HG02763 (cell line): ENCODE measurements at regions not wholly inside any gene's neighbourhood (a gene's known extent, or its start where the extent isn't known, plus 50 kb on each side); places are given as distances from the start of the nearest gene placed in this dataset.

Experiments used
- ATAC-seq: cut with Tn5 transposase; IDR thresholded peaks from one replicate; pipeline ENCODE4 v1.9.1; 2021; ENCODE audit warnings: mild to moderate bottlenecking, moderate library complexity; ENCODE audit not compliant: unreplicated experiment

DNA sequence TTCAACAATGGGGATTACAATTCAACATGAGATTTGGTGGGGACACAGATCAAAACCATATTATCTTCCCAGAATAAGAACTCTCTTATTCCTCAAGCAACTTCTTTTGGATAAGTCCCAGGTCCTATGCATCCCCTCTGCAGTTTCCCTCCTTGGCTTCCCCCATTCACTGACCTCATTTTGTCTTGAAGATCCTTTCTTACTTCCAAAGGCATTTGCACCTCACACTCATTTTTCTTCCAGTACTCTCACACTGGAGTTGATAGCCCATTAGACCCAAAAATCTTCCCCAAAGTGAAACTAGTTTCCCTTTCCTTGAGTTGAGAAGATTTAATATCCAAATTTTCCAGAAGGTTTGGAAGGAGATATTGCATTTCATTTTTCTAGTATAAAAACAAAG lies 178.0 kb upstream of the DAPK1 start:
- ATAC-seq, result no peak

DNA sequence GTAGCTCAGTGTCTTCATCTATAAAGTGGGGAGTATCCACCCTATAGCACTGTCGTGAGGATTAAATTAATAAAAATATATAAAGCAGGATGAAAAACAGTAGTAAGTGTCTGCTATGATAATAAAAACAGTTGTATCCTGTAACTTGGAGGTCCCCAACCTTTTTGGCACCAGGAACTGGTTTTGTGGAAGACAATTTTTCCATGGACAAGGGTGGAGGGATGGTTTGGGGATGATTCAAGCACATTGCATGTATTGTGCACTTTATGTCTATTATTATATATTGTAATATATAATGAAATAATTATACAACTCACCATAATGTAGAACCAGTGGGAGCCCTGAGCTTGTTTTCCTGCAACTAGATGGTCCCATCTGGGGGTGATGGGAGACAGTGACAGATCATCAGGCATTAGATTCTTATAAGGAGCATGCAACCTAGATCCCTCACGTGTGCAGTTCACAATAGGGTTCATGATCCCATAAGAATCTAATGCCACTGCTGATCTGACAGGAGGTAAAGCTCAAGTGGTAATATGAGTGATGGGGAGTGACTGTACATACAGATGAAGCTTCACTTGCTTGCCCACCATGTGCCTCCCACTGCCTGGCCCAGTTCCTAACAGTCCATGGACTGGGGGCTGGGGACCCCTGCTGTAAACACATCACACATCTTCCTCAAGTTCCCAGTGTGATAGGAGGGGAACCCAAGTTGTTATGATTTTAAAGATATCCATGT lies 177.4 kb upstream of the DAPK1 start:
- no peak for ATAC-seq

DNA sequence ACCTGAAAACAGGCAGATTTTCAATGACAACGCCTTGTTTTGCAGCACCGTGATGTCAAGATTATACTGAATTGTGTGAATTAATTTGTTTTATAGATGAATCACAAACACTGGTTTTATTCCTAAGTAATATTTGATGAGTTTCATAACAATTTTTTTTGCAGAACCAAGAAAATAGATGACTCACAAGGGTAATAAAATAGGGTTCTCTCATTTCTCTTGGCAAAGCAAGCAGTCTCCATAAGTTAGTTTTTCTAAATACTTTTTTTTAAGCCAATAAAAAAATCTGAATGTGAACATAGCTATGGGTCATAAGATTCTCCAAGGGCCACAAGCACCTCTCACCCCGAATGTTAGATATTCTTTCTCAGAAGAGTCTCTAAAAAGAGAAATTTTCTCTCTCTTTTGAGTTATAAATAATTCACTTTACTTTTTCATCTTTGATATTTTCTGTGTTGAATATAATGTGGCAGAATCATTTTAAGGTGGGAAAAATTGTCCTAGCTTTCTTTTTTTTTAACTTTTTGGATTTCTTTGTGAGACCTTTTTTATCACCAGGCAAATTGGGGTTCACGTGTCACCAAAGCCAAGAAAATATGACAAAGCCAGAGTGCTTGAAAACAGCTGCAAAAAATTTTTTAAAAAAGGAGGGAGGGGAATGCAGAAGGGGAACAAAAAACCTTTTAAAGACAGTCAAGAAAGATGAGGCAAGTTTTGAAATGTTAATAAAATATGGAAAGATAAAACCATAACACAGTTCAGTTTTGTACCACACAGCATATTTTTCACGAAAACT lies 174.6 kb upstream of the DAPK1 start:
- no peak for ATAC-seq

DNA sequence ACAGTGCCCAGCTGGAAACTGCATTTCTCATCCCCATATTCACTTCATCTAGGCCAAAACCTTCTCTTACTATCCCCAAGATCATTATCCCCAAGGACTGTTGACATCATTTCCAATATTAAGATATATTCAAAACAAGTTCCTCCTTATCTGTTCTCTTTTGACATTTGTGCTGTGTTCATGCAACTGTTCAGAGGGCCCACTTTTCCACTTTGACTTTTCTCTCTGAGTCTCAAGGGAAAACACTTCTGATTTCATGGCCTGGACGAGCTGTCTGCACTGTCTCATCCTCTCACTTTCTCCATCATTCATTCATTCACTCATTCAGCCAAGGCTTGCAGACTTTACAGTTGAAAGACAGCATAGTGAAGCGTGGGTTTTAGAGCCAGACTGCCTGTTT lies 173.7 kb upstream of the DAPK1 start:
- ATAC-seq, result no peak

DNA sequence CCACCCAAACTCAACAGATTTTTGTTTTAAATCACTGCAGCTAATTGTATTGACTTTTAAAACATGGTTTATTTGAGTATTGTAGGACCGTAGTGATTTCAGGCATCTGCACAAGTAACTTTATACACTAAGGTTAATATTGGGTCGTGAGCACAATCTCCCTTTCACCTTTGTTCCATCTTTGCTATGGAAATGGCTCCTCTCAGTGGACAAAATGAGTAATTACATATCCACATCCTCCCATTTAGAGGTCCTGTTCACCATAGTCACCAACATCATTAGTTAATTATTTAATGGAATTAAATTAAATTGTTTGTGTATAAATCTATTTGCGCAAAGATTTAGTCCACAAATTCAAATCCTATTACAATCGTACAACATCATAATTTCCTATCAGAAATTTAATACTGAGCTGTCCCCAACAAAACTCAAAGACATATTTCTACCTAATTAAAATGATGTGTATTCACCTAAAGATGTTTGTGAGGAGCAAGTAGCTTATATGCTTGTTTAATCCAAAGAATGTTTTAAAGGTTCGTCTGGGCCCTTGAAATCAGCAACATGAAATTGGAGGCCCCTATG lies 173.0 kb upstream of the DAPK1 start:
- ATAC-seq, result no peak

DNA sequence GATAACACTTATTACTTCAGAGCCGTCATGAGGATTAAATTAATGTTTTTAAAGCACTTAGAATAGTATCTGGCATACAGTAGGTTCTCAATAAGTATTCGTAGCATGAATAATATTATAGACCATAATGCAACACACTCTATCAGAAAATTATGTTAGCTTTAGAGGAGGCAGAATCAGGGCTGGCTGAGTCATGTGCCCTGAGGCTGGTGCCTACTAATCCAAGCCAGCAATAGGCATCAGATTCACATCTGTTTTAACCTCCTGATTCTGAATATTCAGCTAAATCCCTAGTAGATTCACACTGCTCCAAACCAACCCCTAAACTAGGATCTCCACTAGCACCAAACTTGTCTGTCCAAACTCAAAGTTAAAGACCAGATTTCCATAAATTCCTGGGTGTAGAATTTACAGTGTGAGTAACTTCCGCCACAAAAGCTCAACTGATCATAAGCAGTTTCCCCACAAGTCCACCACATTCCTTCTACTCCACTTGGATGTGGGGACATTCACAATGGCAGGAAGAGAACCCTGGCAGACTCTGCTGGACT lies 170.0 kb upstream of the DAPK1 start:
- ATAC-seq, result no peak

DNA sequence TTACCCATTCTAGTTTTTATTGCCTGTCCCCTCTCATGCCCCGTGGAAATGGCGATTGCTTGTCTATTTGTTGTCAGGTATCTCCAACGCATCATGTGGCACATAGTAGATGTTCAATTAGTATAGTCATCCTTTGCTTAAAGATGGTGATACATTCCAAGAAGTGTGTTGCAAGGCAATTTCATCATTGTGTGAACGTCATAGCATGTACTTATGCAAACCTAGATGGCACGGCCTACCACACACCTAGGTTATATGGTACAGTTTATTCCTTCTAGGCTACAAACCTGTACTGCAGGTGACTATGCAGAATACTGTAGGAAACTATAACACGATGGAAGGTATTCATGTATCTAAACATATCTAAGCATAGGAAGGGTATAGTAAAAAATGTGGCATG lies 163.9 kb upstream of the DAPK1 start:
- ATAC-seq, result no peak

DNA sequence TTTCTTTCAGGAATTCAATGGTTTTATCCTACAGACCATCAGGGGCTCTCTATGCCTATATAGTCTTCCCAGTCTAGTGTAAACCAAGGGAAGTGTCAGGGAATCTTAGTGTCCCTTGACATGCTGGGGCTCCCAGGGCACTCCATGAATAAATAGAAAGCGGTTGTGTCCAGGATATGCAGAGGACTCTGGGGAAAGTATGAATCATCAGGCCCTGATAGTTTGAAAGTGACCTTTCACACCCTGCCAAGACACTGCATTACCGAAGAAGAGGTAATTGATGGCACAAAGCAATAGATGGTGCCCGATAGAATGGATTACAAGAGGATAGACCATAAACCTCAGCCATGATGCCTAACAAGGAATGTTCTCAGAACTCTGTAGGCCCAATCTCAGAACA lies 163.3 kb upstream of the DAPK1 start:
- no peak for ATAC-seq

DNA sequence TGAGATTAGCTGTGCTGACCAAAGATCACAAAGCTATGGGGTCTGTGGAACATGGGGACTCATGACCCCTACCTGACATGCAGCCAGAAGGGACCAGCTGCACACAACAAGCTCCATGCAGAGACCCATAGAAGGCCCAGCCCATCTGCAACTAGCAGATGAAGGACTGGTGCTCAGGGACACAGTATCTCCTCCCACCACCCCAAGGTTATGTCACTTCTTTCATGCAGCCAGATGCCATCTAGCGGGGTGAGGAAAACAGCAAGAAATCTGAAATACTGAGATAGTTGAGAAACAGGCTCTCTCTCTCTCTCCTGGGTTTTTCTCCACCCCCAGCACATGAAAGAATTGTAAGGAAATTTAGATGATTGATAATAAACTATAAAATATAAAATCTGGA lies 161.3 kb upstream of the DAPK1 start:
- no peak for ATAC-seq

DNA sequence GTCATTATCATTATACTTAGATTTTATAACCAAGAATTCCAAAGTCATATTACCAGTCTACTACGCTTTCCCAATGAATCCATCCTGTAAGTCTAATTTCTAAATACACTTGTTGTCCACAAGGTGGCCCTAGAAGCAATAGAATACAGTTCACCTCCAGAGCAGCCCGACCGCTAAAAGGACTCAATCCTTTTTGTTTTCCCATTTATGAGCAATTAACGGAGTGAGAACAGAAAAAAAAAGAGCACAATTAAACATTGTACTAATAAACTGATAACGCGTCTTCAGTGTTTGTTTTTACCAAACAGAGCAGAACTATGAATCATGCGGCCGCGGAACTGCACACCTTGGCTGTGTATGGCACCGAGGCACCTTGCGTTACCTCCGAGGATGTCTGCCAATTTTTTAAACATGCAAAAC lies 160.7 kb upstream of the DAPK1 start:
- ATAC-seq, result no peak

DNA sequence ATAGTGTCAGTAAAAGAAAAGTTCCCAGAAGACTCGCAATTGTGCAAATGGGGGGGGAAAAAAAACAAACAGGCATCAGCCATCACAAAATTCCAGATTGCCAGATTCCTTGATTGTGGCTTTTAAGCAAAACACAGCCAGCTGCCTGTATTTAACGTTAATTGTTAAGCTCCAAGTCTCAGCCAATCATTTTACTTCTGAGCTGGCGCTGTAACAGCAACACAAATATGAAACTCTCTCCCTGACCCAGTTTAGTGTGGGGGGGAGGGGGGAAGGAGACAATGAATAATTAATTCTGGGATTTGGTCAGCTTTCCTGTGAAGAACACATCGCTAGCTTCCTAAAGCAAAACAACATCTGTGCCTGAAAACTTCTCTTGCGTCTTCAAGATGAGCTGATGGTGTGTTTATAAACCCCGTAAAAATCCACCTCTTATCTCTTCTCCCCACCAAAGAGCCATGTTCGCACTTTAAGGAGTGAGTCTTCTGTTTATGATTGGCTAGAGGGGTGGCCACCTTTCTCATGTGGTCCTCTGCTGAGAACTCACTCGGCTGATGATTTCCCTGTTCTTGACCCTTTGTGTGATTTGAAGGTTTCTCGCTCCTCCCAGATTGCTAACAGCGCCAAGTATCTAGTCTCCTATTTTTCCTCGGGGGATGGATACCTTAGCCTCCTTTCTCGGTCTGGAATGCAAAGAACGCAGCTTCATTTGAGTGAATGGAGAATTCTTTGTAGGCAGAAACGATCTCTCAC lies 160.2 kb upstream of the DAPK1 start:
- no peak for ATAC-seq

DNA sequence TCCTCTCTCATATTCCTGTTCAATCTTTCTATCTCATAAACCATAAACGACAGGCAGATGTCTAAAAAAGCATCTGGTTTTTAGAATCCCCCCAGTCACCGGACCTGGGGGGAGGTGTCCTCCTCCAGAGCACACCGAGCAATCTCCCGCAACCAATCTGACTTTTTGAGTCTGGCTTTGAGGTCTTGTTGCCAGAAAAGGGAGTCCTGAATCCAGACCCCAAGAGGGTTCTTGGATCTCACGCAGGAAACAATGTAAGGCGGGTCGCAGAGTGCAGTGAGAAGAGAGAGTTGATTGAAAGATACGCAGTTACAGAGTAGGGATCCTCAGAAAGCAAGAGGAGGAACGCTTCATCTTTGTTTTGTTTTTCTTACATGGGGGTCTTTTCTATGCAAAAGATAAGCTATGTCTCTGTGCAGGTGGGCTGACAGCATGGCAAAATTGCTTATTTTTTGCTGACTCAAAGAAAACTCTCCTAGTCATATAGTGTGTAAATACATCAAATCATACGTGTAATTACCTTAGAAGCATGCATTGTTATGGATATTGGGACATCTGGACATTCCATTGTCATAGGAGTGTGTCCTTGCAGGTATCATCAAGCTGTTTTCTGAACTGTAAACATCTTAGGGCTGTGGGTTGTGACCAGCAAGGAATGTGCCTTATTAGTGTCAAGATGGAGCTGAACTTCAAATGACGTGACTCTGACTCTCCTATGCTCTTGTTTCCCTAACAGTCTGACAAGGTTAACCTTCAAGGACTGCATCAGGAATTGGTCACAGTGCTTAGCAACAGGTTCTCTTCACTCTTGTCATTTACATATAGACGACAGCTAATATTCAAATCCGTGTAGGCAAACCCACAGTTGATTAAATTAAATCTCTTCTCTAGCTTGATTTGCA lies 159.3 kb upstream of the DAPK1 start:
- no peak for ATAC-seq

DNA sequence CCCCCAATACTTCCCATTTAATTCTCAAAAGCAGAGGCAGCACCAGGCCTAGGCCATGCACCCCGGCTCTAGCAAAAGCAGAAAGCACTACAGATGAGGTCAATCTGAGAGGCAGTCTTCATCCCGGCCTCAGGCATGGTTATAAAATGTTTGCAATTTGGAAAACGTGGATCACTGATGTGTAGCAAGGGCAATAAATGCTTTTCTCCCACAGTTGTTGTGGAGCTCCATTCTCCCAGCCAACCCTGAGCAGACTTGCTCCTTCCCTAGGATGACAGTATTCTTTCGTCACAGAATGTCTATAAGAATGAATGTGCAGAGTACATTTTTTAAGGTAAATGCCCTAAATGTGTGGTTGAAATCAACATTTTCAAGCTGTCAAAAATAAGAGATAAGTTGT lies 157.3 kb upstream of the DAPK1 start:
- no peak for ATAC-seq

DNA sequence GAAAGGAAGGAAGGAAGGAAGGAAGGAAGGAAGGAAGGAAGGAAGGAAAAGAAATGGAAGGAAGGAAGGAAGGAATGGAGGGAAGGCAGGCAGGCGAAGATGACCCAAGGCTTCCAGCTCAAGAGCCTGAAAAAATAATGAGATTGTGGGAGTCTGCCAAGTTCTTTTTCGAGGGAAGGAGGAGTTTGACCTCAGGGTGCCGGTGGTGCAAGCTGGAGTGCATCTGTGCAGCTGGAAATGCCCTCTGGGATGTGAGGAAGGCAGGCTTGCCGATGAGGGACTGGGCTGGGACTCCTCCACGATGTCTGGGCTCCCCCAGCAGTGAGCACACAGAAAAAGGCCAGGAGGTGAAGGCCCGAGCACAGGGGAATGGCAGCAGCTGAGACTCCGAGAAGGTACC lies 154.9 kb upstream of the DAPK1 start:
- no peak for ATAC-seq

DNA sequence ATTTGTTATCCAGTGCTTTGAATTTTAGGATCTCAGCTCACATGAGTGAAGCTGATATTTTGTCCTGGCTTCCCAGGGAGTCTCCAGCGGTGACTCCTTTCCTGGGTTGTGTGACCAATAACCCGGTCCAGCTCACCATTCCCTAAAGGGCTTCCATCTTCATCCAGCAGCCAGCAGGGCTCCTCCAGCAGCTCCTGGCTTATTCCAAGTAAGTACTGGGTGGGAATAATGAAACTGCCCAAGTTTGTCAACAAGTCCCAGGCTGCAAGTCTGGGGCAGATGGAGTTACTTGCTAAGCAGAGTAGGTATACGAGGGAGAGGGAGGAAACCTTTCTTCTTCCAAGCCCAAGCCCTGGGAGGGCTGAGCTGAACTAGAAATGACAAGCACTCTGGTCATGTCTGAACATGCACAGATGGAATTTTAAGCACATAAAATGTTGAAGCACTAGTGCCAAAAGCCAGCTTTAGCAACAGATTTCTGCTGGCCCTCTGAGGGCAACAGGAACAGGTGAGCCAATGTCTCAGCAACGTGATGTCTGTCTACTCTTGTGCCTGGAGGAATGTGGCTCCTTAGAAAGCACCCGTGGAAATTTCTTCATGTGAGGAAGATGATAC lies 153.7 kb upstream of the DAPK1 start:
- no peak for ATAC-seq

DNA sequence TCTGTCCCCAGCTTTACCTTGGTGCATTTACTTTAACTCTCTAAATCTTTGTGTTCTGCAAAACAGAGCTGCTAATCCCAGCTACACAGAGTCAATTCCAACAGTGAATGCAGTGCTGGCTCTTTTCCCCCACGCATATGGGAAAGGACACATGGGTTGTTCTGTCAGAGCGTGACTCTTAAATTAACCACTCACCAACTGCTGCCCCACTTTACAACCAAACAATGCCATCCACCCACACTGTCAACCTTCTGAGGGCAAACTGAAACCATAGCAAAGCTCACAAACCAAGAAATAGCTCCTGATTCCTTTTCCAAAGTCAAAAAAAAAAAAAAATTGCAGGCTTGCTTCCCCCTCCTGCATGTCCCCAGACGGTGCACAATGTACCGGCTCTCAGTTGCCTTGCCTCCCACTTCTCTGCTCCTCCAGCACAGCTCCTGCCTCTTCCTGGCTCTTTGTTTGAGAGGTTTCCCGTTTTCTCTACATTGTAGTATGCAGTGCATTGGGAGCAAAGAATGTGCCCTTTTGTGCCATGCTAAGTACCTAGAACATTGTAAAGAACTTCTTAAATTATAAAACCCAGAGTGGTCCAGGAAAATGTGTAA lies 151.5 kb upstream of the DAPK1 start:
- ATAC-seq, result no peak

DNA sequence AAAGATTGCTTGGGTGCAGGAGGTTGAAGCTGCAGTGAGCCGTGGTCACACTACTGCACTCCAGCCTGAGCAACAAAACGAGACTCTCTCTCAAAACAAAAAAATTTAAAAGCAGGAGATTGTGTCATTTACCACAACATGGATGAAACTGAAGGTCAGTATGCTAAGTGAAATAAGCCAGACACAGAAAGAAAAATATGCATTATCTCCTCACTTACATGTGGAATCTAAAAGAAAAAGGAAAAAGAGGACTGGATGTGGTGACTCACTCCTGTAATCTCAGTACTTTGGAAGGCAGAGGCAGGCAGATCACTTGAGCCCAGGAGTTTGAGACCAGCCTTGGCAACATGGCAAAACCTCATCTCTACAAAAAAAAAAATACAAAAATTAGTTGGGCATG lies 146.8 kb upstream of the DAPK1 start:
- no peak for ATAC-seq

DNA sequence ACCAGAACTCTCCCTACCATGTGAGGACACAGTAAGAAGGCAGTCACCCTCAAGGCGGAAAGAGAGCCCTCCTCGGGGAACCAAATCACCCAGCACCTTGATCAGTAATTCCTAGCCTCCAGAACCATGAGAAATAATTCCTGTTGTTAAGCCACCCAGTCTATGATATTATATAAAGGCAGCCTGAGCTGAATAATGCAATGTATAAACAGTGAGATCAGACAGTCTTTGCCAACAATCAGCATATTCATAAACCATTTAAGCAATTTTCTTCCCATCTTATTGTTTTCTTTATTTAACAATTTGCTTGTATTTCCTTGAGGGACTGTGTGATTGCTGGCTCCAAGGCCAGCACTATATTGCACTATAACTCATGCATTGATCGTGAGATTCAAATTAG lies 144.4 kb upstream of the DAPK1 start:
- ATAC-seq, result no peak

DNA sequence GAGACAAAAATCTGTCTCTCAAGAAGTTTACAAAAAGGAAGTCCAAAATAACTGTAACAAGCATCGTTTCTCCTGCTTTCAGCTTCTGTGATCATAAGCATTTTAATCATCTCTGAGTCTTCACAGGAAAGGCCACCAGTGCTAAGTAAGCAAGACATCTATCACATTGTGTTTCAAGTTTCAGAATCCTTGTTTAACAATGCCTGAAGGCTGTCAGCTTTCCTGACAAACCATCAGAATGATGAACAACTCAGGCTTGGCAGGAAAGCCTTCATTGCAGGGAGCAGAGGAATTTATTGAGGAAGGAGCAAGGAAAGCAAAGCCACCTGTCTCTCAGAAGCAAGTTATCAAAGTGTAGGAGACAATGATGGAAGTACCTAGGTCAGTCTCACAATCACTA lies 143.5 kb upstream of the DAPK1 start:
- ATAC-seq, result no peak
